CD14-positive monocyte (primary cell): ENCODE measurements at regions not wholly inside any gene's neighbourhood (a gene's known extent, or its start where the extent isn't known, plus 50 kb on each side); places are given as distances from the start of the nearest gene placed in this dataset.

Experiments
- DNase-seq, 3 donors: peaks; one replicate each; pipeline ENCODE4 v3.0.0-alpha.2; 2011 to 2022
- H2AFZ ChIP-seq: 2 replicates; pipeline ENCODE4 v1.6.0; 2012; ENCODE audit warnings: mild to moderate bottlenecking, low read depth, low read length, inconsistent platforms; ENCODE audit not compliant: insufficient read depth, poor library complexity, severe bottlenecking
- H3K27ac ChIP-seq, 2 donors: 1 replicate in 1 of 2; 2 replicates in 1 of 2; pipeline ENCODE4 v1.5.1; 2012 to 2013; ENCODE audit warnings: low read length in 2 of 2, control low read depth in 1 of 2, inconsistent platforms in 1 of 2, low read depth in 1 of 2, mild to moderate bottlenecking in 1 of 2
- H3K27me3 ChIP-seq, 2 donors: one replicate each; pipeline versions ENCODE4 v1.6.0 to v1.6.1; 2011 to 2013; ENCODE audit warnings: low read length in 2 of 2; ENCODE audit not compliant: control insufficient read depth in 2 of 2, insufficient read depth in 2 of 2
- H3K36me3 ChIP-seq, 2 donors: replicated peaks in 1 of 2; 1 replicate in 1 of 2; 2 replicates in 1 of 2; pipeline versions ENCODE4 v1.5.1 to v1.6.1; 2012 to 2013; ENCODE audit warnings: low read length in 2 of 2, control low read depth in 1 of 2, inconsistent platforms in 1 of 2, mild to moderate bottlenecking in 1 of 2; ENCODE audit not compliant: insufficient read depth in 2 of 2, control insufficient read depth in 1 of 2
- H3K4me1 ChIP-seq, 2 donors: 1 replicate in 1 of 2; 2 replicates in 1 of 2; pipeline versions ENCODE4 v1.5.1 to v1.6.1; 2012 to 2013; ENCODE audit warnings: low read length in 2 of 2, control low read depth in 1 of 2, inconsistent platforms in 1 of 2, mild to moderate bottlenecking in 1 of 2, moderate library complexity in 1 of 2; ENCODE audit not compliant: insufficient read depth in 2 of 2, control insufficient read depth in 1 of 2
- H3K4me2 ChIP-seq: replicated peaks from 2 replicates; pipeline ENCODE3; 2012; ENCODE audit warnings: low read length, moderate library complexity, mild to moderate bottlenecking; ENCODE audit not compliant: poor library complexity, severe bottlenecking; ENCODE audit errors: extremely low read depth
- H3K4me3 ChIP-seq, 3 experiments: fragments of 200-600 bp in 1 of 3; sonication (generic) in 1 of 3; replicated peaks in 1 of 3; 1 replicate in 2 of 3; 2 replicates in 1 of 3; pipeline ENCODE4 v1.5.1; 2011 to 2013; ENCODE audit warnings: low read length in 3 of 3, mild to moderate bottlenecking in 3 of 3, control low read depth in 2 of 3, low read depth in 2 of 3, inconsistent platforms in 1 of 3, moderate library complexity in 1 of 3
- H3K79me2 ChIP-seq: 2 replicates; pipeline ENCODE4 v1.6.0; 2012; ENCODE audit warnings: mild to moderate bottlenecking, control low read depth, inconsistent platforms, low read length, moderate library complexity; ENCODE audit not compliant: insufficient read depth
- H3K9ac ChIP-seq: 2 replicates; pipeline ENCODE4 v1.6.0; 2017; ENCODE audit warnings: low read length, mild to moderate bottlenecking; ENCODE audit not compliant: insufficient read depth, poor library complexity, severe bottlenecking
- H3K9me3 ChIP-seq, 2 donors: replicated peaks in 1 of 2; 1 replicate in 1 of 2; 2 replicates in 1 of 2; pipeline versions ENCODE4 v1.5.1 to v1.6.1; 2012 to 2013; ENCODE audit warnings: low read length in 2 of 2, control low read depth in 1 of 2; ENCODE audit not compliant: control insufficient read depth in 1 of 2, insufficient read depth in 1 of 2
- H4K20me1 ChIP-seq: 2 replicates; pipeline ENCODE4 v1.6.0; 2012; ENCODE audit warnings: mild to moderate bottlenecking, low read length, control low read depth, moderate library complexity; ENCODE audit not compliant: insufficient read depth
- H3K27ac Mint-ChIP-seq, 7 donors: one replicate each; pipeline ENCODE4 v1.8.0; 2020; ENCODE audit warnings: mild to moderate bottlenecking in 7 of 7, mixed read lengths in 7 of 7, moderate library complexity in 6 of 7, inconsistent platforms in 2 of 7
- H3K27me3 Mint-ChIP-seq, 3 donors: one replicate each; pipeline ENCODE4 v1.8.0; 2021 to 2022; ENCODE audit warnings: low read depth in 3 of 3, mild to moderate bottlenecking in 3 of 3, mixed read lengths in 3 of 3, moderate library complexity in 3 of 3, inconsistent platforms in 1 of 3
- H3K36me3 Mint-ChIP-seq, 2 donors: one replicate each; pipeline ENCODE4 v1.8.0; 2020; ENCODE audit warnings: mixed read lengths in 2 of 2, inconsistent platforms in 1 of 2, mild to moderate bottlenecking in 1 of 2
- H3K4me1 Mint-ChIP-seq: one replicate; pipeline ENCODE4 v1.8.0; 2020; ENCODE audit warnings: mild to moderate bottlenecking, mixed read lengths
- H3K4me3 Mint-ChIP-seq, 2 donors: one replicate each; pipeline ENCODE4 v1.8.0; 2020; ENCODE audit warnings: mild to moderate bottlenecking in 2 of 2, mixed read lengths in 2 of 2, moderate library complexity in 1 of 2
- H3K9me3 Mint-ChIP-seq, 7 donors: one replicate each; pipeline ENCODE4 v1.8.0; 2020 to 2022; ENCODE audit warnings: mixed read lengths in 7 of 7, mild to moderate bottlenecking in 6 of 7, moderate library complexity in 6 of 7, inconsistent platforms in 2 of 7
- CTCF ChIP-seq: fragments of 200-600 bp; IDR thresholded peaks from one replicate; pipeline ENCODE4 v1.8.0; 2022; ENCODE audit warnings: antibody characterized with exemption, mild to moderate bottlenecking
- WGBS: methylation state at CpG from one replicate; pipeline ENCODE4 v1.1.5; 2013; ENCODE audit warnings: missing lambda C conversion rate; ENCODE audit not compliant: insufficient coverage; 5-methylcytosine and 5-hydroxymethylcytosine counted together
- intact Hi-C, 2 donors: fragments of 100-400 bp; cut with micrococcal nuclease; formaldehyde crosslinking; loops; one replicate each; pipeline versions ENCODE4 v1.15.0 to v1.15.1; 2023

DNA sequence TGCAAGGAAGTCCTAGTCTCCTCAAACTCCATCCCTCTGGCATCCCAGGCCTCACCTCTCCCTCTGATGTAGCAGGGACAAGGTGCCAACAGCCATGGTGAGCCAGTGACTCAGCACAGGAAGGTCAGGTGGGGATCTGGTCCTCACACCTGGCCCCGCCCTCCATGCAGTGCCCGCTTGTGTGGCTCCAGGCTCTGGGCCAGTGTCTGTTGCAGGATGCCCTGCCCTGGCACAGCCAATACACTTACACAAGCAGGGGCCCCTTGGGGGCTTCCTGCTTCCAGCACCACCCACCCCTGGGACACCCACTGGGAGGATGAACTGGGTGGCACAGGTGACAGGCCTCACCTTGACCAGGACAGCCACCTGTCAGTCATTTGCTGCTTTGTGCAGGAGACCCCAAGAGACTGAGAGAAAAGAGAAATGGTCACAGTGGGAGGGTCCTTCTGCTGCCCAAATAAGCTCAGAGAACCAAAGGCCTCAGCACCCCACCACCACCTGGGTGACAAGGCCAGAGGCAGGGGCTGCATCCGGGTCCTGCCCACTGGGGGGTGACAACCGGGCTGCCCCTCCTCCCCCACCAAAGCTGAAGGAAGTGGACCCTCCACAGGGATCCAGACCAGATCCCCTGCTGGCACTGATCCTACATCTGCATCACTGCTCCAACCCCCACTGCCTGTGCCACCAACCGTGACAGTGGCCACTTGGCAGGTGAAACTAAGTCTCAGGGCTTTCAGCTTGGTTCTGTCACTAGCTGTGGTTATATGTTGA, 658.8 kb upstream of the DEFB115 start:
- no peak overlapping the region for H3K4me2 ChIP-seq
- intact Hi-C loops: no loop called here
- Mint-ChIP-seq H3K36me3 (no peaks in the 10 kb centered on the region), H3K27ac (no peak overlapping the region), H3K4me1 (no peaks in the 10 kb centered on the region), H3K4me3 (no peak overlapping the region), H3K27me3 (peaks cover 0 to 1% (median 0%) of the 10 kb centered on the region in 3 donors), H3K9me3 (peaks cover 8 to 50% (median 27%) of the 10 kb centered on the region in 7 donors)
- WGBS: 100% methylated on average over 2 of the region's 5 CpGs
- no peaks in the 10 kb centered on the region for H4K20me1 ChIP-seq
- H3K9ac ChIP-seq: no peak overlapping the region
- no peaks in the 10 kb centered on the region for H3K4me1 ChIP-seq
- no peaks in the 10 kb centered on the region for H3K27me3 ChIP-seq
- no peak overlapping the region for H3K4me3 ChIP-seq
- DNase-seq: no peak
- H3K36me3 ChIP-seq: no peaks in the 10 kb centered on the region
- H2AFZ ChIP-seq: no peak overlapping the region
- H3K79me2 ChIP-seq: no peaks in the 10 kb centered on the region
- no peak overlapping the region for H3K27ac ChIP-seq
- TF ChIP-seq CTCF: no peak
- peaks cover 47 to 64% of the 10 kb centered on the region in 2 donors for H3K9me3 ChIP-seq

DNA sequence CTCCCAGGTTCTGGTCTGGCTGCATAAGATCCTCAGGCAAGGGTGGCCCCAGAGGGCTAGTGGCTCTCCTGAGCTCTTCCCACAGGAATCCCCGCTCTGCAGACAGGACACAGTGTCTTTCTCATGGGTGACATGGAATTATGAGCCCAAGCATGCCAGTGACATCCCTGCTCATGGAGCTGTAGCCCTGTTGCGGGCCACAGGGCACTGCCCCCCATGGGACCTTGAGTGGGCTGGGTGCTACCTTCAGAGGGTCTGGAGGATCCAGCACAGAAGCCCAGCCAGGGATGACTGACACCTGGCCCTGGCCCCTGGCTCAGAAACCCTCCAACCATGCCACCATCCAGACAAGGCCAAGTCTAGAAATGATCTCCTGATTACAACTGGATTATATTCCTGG, 657.5 kb upstream of the DEFB115 start:
- Mint-ChIP-seq H3K27ac (no peak overlapping the region), H3K9me3 (peaks cover 5 to 44% (median 21%) of the 10 kb centered on the region in 7 donors), H3K4me3 (no peak overlapping the region), H3K4me1 (no peaks in the 10 kb centered on the region), H3K36me3 (no peaks in the 10 kb centered on the region), H3K27me3 (peaks cover 0 to 1% (median 0%) of the 10 kb centered on the region in 3 donors)
- H3K27me3 ChIP-seq: no peaks in the 10 kb centered on the region
- 68% methylated on average over 2 of the region's 2 CpGs for WGBS
- H2AFZ ChIP-seq: no peak overlapping the region
- DNase-seq: no peak
- H3K4me1 ChIP-seq: no peaks in the 10 kb centered on the region
- no peaks in the 10 kb centered on the region for H3K36me3 ChIP-seq
- H3K4me3 ChIP-seq: no peak overlapping the region
- no peaks in the 10 kb centered on the region for H3K79me2 ChIP-seq
- H3K9ac ChIP-seq: no peak overlapping the region
- peaks cover 46 to 67% of the 10 kb centered on the region in 2 donors for H3K9me3 ChIP-seq
- no peak overlapping the region for H3K4me2 ChIP-seq
- H3K27ac ChIP-seq: no peak overlapping the region
- no peak for TF ChIP-seq CTCF
- intact Hi-C loops: no loop called here
- no peaks in the 10 kb centered on the region for H4K20me1 ChIP-seq
